ENCODE measurements at regions not wholly inside any gene's neighbourhood (a gene's known extent, or its start where the extent isn't known, plus 50 kb on each side); places are given as distances from the start of the nearest gene placed in this dataset.

DNA sequence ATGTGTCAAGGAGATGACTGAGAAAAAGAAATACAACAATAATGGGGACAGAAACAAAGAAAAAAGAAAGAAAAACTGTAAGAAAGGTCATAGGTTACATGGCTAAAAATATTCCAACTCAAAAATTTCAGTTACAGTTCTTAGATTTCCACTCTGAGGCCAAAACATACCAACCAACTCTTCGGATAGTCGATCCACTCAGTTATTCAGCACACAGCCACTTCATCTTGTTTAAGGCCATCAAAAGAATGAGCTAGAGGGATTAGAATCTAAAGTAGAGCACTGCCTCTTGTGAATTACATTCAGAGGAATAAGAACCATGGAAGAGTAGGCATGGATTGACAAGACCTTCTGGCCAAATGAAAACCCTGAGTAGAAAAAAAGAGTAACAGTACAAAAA, 277.0 kb downstream of the MRPL39 start:
- no peak for DNase-seq (ENCODE audit: low read depth in 2 of 2)

DNA sequence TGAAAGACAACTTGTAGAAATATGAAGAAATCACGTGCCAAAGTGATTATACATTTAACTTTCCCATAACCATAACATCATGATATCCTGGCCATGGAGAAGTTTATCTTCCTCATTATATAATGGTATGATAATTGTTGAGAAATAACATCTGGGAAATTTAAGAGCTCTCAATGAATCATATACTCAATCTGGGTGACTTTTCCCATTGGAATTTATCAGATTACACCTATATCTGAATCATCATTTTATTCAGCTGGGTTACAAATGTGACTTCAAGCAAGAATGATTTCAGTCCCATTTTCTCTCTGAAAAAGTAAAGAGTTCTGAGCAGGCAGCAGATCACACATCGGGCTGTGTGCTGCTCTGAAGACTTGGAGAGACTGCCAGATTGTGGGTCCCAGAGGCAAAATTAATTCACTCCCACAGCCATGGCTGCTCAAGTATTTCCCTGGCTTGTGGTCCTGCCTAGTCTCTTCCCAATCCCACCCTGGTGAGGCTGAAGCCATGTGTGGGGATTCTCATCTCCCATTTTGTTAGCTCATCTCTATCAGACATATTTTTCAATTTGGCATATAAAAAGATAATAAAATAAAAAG, 278.0 kb downstream of the MRPL39 start:
- no peak for DNase-seq (ENCODE audit: low read depth in 2 of 2)

DNA sequence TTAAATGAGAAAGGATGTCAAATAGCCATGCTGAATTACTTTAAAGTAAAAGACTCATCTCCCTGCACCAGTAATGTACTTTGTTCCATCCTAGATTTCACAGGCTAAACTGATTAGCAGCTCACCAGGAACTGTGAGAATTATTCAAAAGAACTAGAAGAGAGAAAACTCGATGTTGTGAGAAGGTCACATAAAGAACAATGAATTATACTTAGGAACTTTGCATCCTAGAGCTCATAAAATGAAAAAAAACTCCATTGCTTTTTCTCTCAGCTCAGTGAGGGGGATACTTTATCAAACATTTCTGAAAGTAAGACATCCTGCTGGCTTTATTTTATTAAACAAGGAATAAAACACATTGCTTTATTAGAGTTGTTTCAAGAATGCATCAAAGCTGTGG, 278.5 kb downstream of the MRPL39 start:
- DNase-seq (ENCODE audit: low read depth in 2 of 2), result no peak

DNA sequence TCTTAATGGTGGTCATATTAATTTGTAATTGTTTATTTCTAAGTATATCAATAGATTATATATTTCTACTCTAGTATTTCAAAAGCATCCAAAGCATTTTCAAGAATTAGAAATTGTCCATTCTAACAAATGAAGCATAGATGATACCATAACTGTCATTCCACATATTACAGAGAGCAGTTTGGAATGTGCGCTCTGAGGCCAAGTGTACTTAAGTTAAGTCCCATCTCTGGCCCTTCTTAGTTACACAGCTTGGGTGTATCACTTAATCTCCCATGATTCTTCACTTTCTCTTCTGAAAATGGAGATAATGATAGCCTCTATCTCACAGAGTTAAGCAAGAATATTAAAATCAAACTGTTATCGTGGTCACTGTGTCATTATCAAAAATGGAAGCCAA, 281.1 kb downstream of the MRPL39 start:
- DNase-seq (ENCODE audit: low read depth in 2 of 2), result no peak

DNA sequence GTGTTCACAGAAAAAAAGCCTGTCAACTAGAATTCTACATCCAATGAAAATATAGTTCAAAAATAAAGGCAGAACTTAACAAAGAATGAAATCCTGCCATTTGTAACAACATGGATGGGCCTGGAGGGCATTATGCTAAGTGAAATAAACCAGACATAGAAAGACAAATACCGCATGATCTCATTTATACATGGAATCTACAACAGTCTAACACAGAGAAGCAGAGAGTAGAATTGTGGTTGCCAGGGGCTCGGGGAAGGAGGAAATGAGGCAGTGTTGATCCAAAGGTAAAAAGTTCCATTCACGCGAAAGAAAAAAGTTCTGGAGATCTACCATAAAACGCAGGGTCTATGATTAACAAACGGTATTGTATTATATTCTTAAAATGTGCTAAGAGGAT, 282.6 kb downstream of the MRPL39 start:
- DNase-seq (ENCODE audit: low read depth in 2 of 2), result no peak

DNA sequence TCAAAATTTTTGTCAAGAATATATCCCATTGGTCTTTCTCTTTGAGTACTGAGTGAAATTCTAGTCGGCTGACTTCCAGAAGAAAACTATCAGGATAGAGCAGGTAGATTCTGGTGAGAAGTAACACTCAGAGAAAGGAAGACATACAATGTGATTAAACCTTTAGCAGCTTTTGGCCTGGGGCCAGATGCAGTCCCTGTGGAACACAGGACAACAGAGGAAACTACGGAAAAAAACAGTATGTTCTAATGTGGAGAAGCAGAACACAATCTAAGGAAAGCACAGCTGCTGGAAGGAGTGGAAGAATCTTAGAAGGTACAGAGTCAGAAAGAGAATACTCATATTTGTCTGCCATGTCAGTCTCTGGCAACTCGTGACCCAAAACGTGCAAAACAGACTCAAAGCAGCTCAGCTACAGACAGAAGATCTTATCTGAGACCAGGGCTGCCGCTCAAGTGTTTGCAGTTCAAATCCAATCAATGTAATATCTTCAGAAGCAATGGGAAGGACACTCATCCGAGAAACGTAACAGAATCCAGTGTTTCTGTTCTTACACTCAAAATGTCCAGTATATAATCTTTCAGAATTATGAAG, 283.8 kb downstream of the MRPL39 start:
- no peak for DNase-seq (ENCODE audit: low read depth in 2 of 2)

DNA sequence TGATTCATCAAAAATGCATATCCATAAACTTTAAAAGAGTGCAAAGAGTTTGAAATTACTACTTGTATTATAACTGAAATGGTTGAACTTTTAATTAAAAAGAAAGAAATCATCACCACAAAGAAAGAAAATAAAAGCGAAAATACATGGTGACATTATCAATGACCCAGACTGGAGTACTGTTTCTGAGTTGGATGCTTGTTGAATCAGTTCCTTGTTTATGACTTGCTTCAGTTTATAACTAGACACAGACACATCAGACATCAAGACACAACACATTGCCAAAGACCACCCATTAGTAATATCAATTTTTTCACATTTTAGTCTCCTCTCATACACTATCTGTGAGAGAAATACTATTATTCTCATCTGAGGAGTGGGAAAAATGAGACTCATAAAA, 293.0 kb downstream of the MRPL39 start:
- no peak for DNase-seq (ENCODE audit: low read depth in 2 of 2)

DNA sequence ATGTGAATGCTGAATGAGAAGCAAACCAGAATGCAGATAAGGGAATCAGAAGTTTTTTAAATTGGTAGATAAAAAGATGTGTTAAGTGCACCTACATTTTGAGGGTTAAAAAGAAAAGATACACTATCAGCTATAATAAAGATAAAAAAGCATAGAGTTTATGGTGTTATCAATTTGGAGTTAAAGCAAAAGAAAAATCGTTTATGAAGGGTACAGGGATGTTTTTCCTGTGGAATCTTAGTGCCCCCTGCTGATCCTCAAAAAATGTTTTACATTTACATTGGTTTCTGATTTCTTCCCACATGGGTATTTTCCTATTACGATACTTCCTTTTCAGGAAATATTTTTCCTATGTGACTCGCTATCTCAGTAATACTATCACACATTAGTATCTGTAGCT, 293.5 kb downstream of the MRPL39 start:
- DNase-seq (ENCODE audit: low read depth in 2 of 2), result no peak

DNA sequence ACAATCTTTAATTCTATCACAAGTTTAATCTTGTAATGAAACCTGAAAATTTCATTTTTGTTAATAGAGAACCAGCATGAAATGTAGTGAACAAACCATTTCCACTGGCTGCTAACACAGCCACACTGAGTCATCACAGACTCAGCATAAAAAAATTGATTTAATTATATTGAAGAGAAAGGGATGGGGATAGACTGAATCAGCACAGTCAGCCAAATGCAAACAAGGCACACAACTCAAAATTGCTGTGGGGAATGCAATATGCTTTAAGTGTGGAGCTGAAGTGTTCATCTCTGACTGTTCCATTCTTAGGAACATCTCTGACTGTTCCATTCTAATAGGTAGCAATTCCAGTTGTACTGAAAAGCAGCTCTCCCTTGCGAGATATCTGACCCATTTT, 299.8 kb downstream of the MRPL39 start:
- no peak for DNase-seq (ENCODE audit: low read depth in 2 of 2)

DNA sequence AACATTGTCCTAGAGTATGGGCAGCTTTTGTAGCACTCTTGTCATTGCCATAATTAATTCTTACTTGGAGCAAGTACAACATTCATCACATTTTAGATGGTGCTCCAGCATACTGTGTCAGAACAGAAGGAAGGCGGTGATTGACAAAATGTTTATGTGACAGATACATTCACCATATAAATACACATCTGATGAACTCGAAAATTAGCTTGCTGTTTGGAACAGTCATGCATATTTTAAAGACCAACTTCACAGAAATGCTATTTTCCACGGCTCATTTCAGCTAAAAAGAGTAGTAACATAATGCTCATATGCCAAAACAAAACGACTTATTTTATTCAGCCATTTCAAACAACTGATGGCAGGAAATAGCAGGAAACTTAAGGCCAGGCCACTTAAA, 302.7 kb downstream of the MRPL39 start:
- no peak for DNase-seq (ENCODE audit: low read depth in 2 of 2)

DNA sequence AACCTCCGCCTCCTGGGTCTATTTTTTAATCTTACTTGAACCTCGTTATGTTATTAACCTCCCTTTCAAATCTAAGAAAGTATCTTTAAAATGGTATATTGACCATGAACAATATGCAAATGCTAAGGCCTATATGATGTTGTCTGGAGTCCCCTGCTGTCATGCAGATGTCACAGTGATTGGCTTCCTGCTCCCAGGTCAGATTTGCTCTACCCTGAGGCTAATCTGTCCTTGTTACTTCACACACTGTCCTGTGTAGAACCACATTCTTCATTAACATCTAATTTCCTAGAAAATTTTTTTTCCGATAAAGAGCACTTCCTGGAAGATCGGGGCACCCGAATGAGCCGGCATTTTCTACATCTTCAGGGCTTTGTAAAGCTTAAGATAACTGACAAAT, 306.6 kb downstream of the MRPL39 start:
- DNase-seq (ENCODE audit: low read depth in 2 of 2), result no peak

DNA sequence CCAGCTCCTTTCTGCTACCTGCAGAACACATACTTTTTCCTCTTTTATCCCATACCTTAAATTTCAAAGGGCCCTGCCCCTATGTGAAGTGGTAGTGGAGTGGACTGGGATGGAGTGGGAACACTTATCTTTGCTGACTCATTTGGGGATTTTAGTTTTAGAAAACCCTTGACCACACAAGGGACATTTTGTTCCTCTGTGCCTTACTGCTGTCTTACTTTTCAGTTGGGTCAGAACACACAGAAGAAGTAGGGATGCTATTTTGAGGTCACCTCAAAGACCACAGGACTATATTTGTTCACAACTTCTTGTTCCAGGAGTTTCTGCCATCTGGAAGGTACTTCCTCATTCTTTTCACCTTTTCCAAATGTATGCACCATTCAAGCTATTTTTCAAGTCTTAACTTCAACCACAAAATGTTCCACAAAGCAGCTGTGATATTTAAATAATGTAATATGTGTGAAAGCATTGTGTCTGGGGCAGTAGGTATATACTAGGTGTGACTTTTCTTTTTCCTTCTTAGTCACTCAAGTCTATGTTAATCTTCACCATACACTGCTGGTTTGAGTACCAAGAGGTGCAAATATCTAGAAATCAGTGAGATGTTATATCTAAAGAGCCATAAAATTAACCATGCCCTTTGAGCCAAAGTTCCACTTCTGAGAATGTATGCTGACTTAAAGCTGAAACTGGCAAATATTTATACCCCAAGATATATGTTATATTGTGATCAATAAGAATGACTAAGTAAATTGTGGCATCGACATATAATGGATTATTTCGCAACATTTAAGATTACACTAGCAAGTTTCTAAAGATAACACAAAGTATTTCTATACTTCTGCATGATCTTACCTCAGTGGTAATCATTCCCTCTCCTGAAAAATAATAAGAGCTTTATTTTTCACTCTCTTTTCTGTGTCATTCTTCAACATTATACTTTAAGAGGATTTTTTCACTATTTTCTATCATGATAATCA, 308.5 kb downstream of the MRPL39 start:
- DNase-seq (ENCODE audit: low read depth in 2 of 2), result no peak

DNA sequence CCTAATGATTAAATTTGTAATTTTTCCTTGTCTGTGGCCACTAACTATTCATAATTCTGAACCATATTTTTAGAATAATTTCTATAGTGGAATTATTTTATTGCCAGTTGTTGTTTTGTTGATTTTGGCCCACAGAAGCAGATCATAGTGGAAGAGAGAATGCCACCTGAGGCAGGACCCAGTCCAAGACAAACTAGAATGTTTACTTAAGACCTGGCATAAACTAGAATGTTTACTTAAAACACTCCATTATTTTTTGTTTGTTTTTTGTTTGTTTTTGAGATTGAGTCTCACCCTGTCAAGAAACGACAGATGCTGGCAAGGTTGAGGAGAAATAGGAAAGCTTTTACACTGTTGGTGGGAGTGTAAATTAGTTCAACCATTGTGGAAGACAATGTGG, 310.2 kb downstream of the MRPL39 start:
- DNase-seq (ENCODE audit: low read depth in 2 of 2), result no peak

DNA sequence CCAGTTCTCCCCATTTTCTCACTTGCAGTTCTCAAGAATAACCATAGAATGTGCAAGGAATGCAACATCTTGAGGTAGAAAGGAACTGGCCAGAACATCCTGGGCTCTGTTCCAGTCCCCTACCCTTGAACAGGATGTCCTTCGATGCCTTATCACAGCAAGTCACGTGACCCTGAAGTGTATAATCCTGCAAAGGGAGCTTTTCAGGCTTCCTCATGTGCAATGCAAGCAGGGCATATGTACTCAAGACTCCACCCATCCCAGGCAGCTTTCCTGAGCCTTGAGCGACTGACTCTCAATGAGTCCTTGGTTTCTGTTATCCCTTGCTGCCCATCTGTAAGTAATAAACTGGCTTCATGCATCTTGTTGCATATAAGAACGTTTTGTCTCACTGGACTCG, 311.0 kb downstream of the MRPL39 start:
- no peak for DNase-seq (ENCODE audit: low read depth in 2 of 2)

DNA sequence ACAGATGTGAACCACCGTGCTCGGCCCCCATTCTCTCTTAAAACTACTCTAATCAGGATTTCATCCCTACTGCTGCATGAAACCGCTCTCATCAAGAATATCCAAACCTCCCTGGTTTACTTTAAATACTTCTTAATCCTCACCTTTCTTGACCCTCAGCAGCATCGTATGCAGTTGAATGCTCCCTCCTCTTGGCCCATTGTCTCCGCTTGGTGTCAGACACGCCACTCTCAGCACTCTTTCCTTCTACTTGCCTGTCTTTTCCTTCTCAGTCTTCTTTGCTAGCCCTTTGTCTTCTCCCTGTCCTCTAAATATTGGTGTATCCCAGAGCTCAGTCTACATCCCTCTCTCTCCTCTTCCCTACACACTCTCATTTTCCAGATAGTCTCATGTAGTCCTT, 314.9 kb downstream of the MRPL39 start:
- DNase-seq (ENCODE audit: low read depth in 2 of 2), result no peak

DNA sequence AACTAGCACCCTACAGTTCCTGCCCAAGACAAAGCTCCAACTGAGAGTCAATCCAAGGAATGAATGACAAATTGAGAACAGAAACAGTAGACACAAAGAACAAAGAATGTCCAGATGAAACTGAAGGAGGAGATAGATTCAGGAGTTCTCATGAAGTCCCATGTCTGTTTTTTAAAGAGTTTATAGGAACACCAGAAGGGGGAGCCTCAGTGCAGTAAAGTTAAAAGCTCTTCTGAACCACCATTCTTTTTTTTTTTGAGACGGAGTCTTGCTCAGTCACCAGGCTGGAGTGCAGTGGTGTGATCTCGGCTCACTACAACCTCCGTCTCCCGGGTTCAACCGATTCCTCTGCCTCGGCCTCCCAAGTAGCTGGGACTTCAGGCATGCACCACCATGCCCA, 323.6 kb downstream of the MRPL39 start:
- peak in 1 of 2 donors; percentile 1 for DNase-seq (ENCODE audit: low read depth in 2 of 2)

DNA sequence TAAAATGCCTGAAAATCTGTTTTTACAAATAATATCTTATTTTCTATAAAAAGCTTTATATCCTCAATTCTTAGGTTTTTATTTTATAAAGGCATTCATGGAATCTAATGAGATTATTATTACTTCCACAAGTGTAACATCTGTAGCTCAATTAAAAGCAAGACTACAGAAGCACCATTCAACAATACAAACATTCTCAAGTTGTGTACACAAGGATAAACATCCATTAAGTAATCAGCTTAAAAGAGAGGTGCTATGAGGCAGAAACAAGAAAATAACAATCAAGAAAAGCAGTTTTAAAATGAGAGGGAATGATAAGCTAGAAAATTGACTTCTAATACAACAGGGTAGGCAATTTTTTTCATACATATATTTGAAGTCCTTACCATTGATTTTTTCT, 326.1 kb downstream of the MRPL39 start:
- DNase-seq (ENCODE audit: low read depth in 2 of 2), result no peak

DNA sequence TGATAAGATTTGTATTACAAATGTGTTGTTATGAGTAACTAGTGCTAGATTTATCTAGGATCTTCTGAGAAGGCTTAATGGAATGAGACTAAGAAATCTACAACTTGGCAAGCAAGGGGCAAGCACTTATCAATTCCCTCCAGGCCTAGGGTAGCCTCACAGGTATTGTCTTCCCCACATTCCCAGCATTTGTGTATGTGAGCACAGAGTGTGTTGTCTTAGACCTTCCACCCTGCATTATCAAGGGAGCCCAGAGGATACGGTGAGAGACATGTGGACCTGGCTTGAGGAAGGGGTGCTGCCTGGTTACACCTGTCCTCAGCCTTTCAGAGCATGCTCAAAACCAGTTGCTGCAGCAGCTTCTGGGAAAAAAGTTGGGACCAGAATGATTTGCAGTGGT, 327.2 kb downstream of the MRPL39 start:
- DNase-seq (ENCODE audit: low read depth in 2 of 2), result no peak

DNA sequence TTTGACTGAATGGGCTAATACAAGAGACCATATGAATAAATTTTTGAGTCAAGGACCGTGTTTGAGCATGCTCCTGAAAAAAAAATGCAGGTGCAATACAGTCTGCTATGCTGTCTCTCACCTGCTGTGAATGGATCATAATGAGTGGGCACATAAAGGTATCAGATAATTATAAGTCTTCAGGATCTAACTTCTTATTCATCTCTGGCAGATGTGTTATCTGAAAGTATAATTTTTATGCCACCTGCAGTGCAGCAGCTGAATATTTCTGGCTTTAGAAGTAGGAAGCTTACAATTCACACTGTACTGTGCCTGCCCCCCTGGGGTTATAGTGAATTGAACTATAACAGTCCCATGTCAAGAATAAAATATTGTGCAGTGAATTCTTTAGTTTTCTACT, 333.3 kb downstream of the MRPL39 start:
- DNase-seq (ENCODE audit: low read depth in 2 of 2), result no peak

DNA sequence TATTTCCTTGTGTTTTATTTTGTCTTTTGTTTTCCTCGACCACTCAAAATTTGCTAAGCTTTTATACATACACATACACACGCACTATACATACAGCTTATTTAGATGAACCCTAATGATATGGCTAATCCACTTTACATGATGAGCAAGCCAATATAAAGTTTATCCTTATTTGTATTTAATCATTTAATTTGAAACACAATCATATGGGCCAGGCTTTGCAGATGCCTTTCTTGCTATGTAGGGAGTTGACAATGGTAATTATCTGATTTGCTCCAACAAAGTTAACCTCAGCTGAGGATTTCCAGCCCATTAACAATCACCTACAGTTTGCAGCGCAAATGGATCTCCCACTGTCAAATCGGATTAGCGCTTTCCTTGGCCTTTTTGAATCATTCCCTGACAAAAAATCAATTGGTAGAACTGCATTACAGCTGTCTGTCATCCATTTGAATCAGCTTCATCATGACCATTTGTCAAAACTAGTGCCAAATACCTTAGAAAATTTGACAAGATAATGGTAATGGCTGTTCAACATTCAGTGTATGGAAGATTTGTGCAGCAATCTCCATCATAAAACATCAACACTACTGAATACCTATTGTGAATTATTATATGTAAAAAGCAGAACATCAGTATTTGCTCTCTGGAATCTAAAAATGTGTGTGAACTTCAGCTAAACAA, 352.6 kb downstream of the MRPL39 start:
- DNase-seq (ENCODE audit: low read depth in 2 of 2), result no peak

DNA sequence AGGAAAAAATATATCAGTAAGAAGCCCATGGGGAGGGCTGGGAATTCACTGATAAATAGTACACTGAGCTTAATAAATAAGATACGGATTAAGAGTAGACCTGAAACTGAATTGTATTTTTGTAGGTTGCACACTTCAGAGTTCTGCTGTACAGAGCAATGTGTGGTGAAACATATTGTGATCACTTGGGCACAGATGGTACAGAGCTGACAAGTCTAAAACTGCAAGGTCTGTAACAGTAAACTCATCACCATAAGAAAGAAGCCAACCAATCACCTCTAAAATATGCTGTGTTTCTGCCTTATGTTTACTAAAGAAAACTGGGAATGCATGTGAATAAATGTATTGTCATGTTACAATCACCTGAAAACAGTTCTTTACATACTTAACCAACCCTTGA, 360.7 kb downstream of the MRPL39 start:
- no peak for DNase-seq (ENCODE audit: low read depth in 2 of 2)

DNA sequence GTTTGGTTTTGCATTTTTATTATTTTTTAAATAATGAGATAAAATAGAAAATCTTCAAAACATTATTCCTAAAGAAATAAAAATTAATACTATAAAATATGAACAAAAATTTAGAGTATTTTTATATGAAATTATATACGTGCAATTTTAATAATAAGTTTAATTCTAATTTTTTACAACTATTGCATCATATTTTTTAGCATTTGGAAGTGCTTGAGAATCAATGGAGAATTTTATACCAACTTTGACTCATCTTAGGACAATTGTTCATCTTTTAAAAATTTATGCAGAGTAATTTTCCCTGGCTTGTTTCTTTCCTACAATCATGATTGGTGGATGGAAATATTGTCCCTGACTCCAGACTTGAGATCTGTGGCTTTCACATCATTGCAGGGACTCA, 362.5 kb downstream of the MRPL39 start:
- DNase-seq (ENCODE audit: low read depth in 2 of 2), result no peak
